SU-DHL-6 (cell line): ENCODE measurements at regions not wholly inside any gene's neighbourhood (a gene's known extent, or its start where the extent isn't known, plus 50 kb on each side); places are given as distances from the start of the nearest gene placed in this dataset.

Experiments used
- H2AFZ ChIP-seq: fragments of 200-600 bp; sonication (generic); 2 replicates; pipeline ENCODE4 v1.6.1; 2014; ENCODE audit warnings: low read depth, mild to moderate bottlenecking, moderate library complexity, mixed read lengths, antibody characterized with exemption, low read length; ENCODE audit not compliant: severe bottlenecking
- H3F3A ChIP-seq: fragments of 200-600 bp; shearing (Covaris generic); 2 replicates; pipeline ENCODE4 v1.6.0; 2016; ENCODE audit warnings: antibody characterized with exemption, mild to moderate bottlenecking; ENCODE audit not compliant: insufficient read depth
- H3K27ac ChIP-seq: fragments of 200-600 bp; sonication (generic); 2 replicates; pipeline ENCODE4 v1.5.1; 2016; ENCODE audit warnings: low read depth, mild to moderate bottlenecking, low read length, moderate library complexity, mixed read lengths
- H3K27me3 ChIP-seq: fragments of 200-600 bp; sonication (generic), shearing (Covaris generic); 2 replicates; pipeline ENCODE4 v1.6.0; 2014; ENCODE audit warnings: mild to moderate bottlenecking, low read length
- H3K36me3 ChIP-seq: fragments of 200-600 bp; sonication (generic); 2 replicates; pipeline ENCODE4 v1.6.1; 2014; ENCODE audit warnings: mild to moderate bottlenecking, low read length, mixed read lengths
- H3K4me2 ChIP-seq: fragments of 300-600, 200-600 bp; shearing (Covaris generic), sonication (generic); 2 replicates; pipeline ENCODE4 v1.6.0; 2014; ENCODE audit warnings: low read length, low read depth, mild to moderate bottlenecking; ENCODE audit not compliant: poor library complexity, severe bottlenecking
- H3K4me3 ChIP-seq: fragments of 200-600 bp; sonication (generic); 2 replicates; pipeline ENCODE4 v1.5.1; 2014; ENCODE audit warnings: antibody characterized with exemption, low read length, mild to moderate bottlenecking, mixed read lengths; ENCODE audit not compliant: insufficient read depth, poor library complexity, severe bottlenecking
- H3K79me2 ChIP-seq: fragments of 200-600 bp; sonication (generic); 2 replicates; pipeline ENCODE4 v1.6.1; 2014; ENCODE audit warnings: mild to moderate bottlenecking, low read length, moderate library complexity; ENCODE audit not compliant: insufficient read depth
- H3K9ac ChIP-seq: fragments of 200-600 bp; sonication (generic); 2 replicates; pipeline ENCODE4 v1.7.0; 2014; ENCODE audit warnings: mild to moderate bottlenecking, low read length
- H3K9me2 ChIP-seq: fragments of 200-600 bp; sonication (generic); replicated peaks from 2 replicates; pipeline ENCODE4 v1.6.1; 2014; ENCODE audit warnings: low read length; ENCODE audit not compliant: insufficient read depth
- H3K9me3 ChIP-seq: fragments of 200-600 bp; sonication (generic); 2 replicates; pipeline ENCODE4 v1.6.1; 2014; ENCODE audit warnings: low read length, mixed read lengths; ENCODE audit not compliant: insufficient read depth
- H4K20me1 ChIP-seq: fragments of 200-600 bp; sonication (generic); 2 replicates; pipeline ENCODE4 v1.6.1; 2014; ENCODE audit warnings: low read depth, mild to moderate bottlenecking, antibody characterized with exemption, low read length, moderate library complexity, mixed read lengths
- CTCF ChIP-seq: fragments of 200-600 bp; sonication (generic); IDR thresholded peaks from one replicate; pipeline ENCODE4 v1.5.1; 2017; ENCODE audit warnings: antibody characterized with exemption, mild to moderate bottlenecking, low read length, moderate library complexity; ENCODE audit not compliant: insufficient read depth, poor library complexity, severe bottlenecking
- EZH2phosphoT487 ChIP-seq: fragments of 200-600 bp; sonication (generic), shearing (Covaris generic); conservative IDR thresholded peaks from 2 replicates; pipeline ENCODE4 v1.6.1; 2018; ENCODE audit warnings: mild to moderate bottlenecking, antibody characterized with exemption, low read length, moderate library complexity, mixed read lengths

- Histone ChIP-seq H3K9me2 (no peaks in the 10 kb centered on the region), H3K4me2 (no peak overlapping the region), H3K79me2 (no peaks in the 10 kb centered on the region), H3F3A (no peaks in the 10 kb centered on the region), H3K27me3 (no peaks in the 10 kb centered on the region), H2AFZ (no peak overlapping the region), H3K9ac (no peak overlapping the region), H3K27ac (no peak overlapping the region), H3K36me3 (no peaks in the 10 kb centered on the region), H4K20me1 (no peaks in the 10 kb centered on the region), H3K9me3 (no peaks in the 10 kb centered on the region), H3K4me3 (no peak overlapping the region)
- TF ChIP-seq EZH2phosphoT487: no peak
- TF ChIP-seq CTCF: no peak
Measured at GRCh38 chr10:78687626-78688025, 381.1 kb upstream of the ZMIZ1 start.

GRCh38 chr10:78688230-78688900, 380.4 kb upstream of the ZMIZ1 start:
- H3K9ac ChIP-seq: no peak overlapping the region
- H3K9me3 ChIP-seq: no peaks in the 10 kb centered on the region
- H3K4me2 ChIP-seq: no peak overlapping the region
- H3K27ac ChIP-seq: no peak overlapping the region
- H3K4me3 ChIP-seq: no peak overlapping the region
- no peaks in the 10 kb centered on the region for H4K20me1 ChIP-seq
- H3K79me2 ChIP-seq: no peaks in the 10 kb centered on the region
- H3F3A ChIP-seq: no peaks in the 10 kb centered on the region
- H3K36me3 ChIP-seq: no peaks in the 10 kb centered on the region
- H3K27me3 ChIP-seq: no peaks in the 10 kb centered on the region
- TF ChIP-seq CTCF (no peak), EZH2phosphoT487 (no peak)
- H2AFZ ChIP-seq: no peak overlapping the region
- H3K9me2 ChIP-seq: no peaks in the 10 kb centered on the region

- Histone ChIP-seq H3K9me2 (no peaks in the 10 kb centered on the region), H3F3A (no peaks in the 10 kb centered on the region), H3K4me3 (no peak overlapping the region), H3K79me2 (no peaks in the 10 kb centered on the region), H4K20me1 (no peaks in the 10 kb centered on the region), H3K9me3 (no peaks in the 10 kb centered on the region), H3K4me2 (no peak overlapping the region), H3K9ac (no peak overlapping the region), H3K27me3 (no peaks in the 10 kb centered on the region), H3K36me3 (no peaks in the 10 kb centered on the region), H2AFZ (no peak overlapping the region), H3K27ac (no peak overlapping the region)
- TF ChIP-seq CTCF: no peak
- no peak for TF ChIP-seq EZH2phosphoT487
Measured at GRCh38 chr10:78688901-78689583, 379.7 kb upstream of the ZMIZ1 start.
